Inflammatory macrophage (primary cell): ENCODE measurements at regions not wholly inside any gene's neighbourhood (a gene's known extent, or its start where the extent isn't known, plus 50 kb on each side); places are given as distances from the start of the nearest gene placed in this dataset.
"Not testable (repeated sequence)": the region's sequence is repeated elsewhere in the genome, so short reads cannot be mapped to it uniquely, and the experiment has no call there.

Source experiments
- DNase-seq, 2 donors: peaks; one replicate each; pipeline ENCODE4 v3.0.0-alpha.2; 2020 to 2022

DNA sequence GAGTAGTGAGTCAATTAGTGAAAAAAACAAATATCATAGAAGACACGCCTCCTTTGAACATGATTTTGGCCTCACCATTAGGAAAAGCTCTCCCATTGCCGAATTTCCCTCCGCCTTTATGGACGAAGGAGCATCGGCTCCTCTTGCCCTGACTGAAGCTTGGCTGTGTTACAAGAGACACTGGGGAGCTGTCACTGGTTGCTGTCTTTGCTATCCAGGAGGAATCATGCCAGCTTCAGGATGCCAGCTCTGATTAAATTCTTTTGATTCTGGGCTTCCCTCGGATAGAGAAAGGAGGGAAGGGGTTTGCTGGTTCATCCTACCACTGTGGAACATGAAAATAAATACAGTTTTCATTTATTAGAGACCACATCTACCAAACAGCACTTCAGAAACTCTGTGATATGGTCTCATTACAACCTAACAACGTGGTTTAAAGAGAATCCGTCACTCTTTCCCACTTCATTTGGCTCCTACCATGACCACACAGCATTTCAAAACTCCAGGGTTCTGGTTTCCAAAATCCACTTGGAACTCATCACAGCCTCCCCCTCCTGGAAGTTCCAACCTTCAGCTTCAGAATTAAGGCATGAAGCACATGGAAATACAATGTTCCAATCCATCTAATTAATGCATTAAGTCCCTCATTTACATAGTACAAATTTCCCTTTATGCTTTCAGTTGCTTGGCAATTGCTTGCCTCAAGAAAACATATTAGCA lies 446.0 kb downstream of the EFNB2 start:
- no peak for DNase-seq

DNA sequence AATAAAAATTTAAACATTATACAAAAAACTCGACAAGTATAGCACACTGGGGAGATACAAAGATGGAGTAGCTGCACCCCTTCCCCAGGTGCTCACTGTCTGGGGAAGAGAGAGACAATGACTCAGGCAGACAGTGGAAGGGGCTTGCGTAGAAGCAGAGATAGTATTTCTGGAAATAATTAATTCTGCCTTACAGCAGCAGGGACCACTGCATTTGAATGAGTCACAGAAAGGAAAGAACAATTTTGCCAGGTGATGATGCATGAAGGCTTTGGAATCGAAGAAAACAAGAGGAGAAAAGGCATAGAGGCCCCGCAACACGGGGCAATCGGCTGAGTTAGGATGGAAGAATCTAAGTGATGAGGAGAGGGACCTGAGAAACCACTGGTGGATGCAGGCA lies 447.4 kb downstream of the EFNB2 start:
- no peak for DNase-seq

DNA sequence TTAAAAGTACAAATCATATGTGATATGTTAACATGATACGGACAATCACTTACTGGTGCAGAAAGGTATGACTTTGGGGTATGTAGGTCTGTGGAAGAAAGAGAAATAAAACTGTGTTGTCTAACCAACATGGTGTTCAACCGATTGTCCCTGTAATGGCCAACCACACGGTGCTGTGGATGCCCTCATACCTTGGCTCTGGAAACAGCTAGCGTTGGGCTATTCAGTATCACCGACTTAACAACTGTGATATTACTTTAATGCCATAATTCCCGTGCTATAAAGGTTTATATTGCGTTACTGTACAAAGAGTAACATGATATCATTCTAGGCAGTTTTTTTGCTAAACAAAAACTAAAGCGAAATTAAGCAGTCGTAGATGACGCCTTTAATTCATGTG lies 448.3 kb downstream of the EFNB2 start:
- DNase-seq = no peak

DNA sequence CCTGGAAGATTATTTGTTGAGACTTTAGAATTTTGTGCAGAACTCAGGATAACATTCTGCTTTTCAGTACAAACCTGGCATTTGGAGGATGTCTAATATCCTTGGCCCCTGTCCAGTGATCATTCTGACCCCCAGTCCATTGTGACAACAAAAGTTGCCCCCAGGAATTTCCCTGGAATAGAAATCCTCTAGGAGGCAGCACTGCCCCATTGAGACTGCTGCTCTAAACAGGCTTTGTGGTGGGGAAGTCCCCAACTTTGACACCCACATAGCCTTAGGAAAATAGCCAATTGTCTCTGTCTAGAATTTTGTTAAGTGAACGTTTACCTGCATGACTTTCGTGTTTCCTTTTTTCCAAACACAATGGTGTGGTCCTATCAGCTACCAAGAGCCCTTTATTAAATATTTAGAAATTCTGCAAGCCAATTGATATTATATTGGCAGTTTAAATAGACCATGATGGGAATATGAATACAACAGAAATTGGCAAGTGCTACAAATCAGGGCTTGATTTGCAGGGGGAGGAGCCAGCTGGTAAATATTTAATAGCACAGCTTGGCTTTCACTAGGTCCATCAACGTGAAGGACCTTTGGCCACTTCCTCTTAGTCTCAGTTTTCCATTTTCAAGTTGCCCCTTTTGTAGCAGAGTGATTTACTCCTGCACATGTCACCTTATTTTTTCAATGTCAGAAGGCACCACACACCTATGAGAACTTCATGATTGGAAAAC lies 451.7 kb downstream of the EFNB2 start:
- DNase-seq = peak in 1 of 2 donors; percentile 32

DNA sequence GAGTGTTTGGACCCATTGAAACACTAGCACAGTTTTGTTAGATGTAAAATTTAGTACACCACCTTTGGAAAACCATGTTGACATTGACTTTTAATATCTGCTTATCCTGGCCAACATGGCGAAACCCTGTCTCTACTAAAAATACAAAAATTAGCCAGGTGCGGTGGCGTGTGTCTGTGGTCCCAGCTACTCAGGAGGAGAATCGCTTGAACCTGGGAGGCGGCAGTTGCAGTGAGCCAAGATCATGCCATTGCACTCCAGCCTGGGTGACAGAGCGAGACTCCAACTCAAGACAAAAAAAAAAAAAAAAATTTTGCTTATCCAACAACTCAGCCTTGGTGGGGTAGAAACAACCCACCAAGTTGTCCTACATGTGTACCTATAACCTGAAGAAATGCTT lies 454.2 kb downstream of the EFNB2 start:
- not testable (repeated sequence) for DNase-seq

DNA sequence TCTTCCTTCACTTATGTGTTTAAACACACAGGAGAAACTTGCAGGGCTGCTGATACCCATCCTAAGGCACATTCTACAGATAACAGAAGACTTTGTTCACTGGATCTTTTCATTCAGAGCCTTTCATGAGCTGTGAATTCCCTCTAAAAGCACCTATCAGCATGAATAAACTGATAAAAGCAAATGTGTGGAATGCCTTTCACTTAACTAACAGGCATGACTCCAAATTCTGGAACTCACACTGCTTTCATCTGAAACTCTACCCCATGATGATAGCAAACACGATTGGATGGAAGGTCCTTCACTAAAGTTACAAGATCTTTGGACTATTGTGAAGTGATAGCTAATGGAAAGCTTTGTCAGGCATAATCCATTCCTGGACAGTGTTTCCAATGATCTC lies 457.3 kb downstream of the EFNB2 start:
- DNase-seq = no peak

DNA sequence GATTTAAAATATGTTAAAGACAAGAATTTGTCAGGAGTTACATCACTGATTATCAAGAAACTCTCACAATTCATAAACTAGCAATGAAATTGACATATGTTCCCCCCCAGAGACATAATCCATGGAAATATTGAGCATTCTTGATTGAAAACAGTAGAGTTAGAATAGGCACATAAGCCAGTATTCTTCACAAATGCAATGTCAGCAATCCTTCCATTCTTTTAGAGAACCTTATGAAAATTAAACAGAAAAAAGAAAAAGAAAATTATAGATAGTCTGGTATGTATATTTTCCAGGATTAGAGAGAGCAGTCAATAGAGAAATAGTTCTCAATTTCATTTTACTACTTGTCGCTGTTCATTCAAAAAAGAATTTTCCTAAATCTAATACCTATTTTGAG lies 458.4 kb downstream of the EFNB2 start:
- DNase-seq = no peak

DNA sequence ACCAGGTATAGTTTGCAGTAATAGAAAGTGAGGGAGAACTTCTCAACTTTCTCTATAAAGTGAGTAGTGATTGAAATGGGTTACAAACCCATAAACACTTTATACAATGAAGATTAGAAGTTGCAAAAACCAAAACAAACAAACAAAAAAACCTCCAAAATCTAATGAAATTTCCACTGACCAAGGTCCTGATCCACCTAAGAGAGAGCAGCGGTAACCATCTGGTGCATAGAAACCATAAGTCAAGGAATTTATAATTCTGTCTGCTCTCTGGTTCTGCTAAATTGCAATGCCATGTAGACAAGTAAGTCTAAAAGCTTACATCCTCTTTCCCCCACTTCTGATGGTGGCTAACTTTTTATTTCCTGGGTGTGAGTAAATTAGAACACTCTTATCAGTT lies 463.4 kb downstream of the EFNB2 start:
- no peak for DNase-seq

DNA sequence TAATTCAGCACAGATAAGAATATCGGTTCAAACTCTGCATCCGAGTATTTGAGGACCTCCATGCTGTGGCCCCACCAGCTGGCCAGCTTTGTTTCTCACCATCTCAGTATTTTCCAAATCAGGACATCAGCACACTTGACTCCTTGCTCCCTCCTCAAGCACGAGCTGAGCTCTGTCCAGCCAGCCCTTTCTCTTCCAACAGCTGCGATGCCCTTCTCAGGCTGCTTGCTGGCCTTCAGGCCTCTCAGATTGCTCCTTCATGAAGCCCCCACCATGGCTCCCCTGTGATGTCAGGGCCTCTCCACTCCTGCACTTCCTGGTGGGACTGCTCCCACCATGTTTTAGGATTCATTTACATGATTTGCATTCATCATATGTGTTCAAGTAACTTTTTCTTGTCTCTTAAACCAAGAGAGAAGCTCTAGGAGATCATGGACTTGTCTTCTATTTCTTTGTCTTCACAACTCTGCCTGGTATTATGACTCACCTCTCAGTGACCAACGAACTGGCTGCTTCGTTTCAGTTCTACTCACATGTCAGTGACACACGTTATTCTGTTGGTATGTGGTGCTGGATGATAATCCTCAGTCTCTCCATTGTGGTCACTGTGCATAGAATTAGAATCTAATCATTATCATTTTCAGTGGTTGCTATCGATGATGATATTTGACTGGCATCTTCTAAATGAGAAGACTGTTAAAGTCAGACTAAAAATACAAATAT lies 471.7 kb downstream of the EFNB2 start:
- no peak for DNase-seq

DNA sequence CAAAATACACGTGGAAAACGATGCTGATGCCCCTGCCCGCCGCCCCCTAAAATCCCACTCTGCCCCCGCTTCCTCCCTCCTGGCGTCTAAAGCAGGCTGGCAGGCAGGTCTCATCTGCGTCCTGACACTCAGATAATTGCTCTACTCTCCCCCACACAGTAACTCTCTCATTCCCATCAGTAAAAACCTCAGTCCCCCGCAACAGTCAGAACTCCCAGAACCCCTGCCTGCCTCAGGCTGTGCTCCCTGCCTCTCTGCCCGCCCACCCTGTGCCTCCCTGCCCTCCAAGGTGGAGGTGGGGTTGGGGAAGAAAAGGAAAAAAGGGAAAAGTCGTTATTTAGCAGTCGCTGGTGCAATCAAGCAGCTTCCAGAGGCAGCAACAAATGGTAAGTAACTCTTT lies 473.7 kb downstream of the EFNB2 start:
- no peak for DNase-seq

DNA sequence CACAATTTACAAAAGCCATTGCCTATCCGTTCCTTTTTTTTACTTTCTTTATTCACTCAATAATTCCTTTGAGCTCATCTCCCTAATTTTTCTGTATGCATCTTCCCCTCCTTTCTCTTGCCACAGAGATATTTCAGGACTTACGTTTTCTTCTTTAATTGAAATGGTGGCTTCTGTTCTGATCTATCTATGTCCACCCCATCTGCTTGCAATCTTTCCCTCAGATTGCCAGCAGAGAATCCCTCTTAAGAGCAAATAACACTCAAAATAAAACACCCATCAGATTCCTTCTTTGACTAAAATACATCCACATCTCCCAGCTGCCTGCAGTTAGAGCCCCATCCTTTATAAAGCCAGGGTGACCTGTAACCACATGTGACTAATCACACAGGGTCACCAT lies 478.6 kb downstream of the EFNB2 start:
- DNase-seq = no peak

DNA sequence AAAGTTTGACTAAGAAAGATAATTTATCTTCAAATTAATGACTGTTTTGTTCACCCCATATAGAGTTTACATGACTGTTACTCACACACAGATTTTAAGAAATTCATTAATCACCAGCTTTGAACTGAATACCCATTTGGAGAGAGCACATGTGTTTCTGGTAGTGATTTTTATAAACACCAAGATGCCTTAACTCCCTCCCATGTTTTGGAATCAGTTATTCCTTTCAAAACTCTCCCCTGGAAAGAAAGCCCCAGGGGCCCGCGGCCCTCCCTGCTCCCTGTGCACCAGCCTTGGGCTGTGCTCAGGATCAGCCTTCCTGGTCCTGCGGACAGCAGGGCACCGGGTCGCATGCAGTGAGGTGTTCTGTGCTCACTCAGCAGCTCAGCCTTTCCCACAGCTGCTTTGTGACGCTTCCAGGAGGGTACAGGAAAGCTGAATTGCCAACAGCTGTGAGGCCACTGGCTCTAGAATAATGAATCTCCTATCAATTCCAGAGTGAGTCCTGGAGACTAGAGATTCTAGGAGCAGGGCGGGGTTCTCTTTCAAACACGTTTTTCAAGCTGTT lies 483.2 kb downstream of the EFNB2 start:
- no peak for DNase-seq

DNA sequence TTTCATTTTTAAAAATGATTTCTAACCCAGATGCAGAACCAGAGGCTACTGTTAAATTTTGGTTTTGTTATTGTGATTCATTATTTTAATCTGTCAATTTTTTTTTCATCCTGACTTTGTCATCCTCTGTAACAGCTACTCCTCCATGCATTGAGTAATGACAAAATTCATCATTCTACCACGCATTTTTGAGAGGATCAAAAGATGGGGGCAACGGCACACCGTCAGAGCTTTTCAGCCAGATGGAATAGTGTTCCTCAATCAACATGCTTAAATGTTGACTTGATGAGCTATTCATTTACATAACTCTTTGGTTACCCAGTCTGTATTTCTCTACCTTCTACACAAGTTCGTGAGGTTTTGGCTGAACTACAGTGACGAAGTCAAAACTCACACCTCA lies 486.3 kb downstream of the EFNB2 start:
- DNase-seq = no peak

DNA sequence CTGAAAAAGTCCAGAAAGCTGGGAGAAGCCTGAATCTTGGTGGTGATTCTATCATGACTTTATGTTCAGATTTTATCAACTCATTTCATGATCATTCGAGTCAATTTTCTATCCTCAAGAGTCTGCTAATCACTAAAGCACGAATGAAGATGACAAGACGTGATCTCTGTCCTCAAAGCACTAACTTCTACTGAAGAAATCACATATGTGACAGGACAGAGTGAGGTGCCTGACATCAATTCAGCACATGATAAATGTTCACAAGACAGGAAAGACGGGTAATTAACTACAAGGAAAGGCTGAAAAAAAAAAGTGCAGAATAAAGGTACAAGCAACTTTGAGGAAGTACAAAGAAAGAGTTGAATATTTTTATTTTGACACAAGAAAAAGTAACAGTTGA lies 487.1 kb downstream of the EFNB2 start:
- DNase-seq = no peak

DNA sequence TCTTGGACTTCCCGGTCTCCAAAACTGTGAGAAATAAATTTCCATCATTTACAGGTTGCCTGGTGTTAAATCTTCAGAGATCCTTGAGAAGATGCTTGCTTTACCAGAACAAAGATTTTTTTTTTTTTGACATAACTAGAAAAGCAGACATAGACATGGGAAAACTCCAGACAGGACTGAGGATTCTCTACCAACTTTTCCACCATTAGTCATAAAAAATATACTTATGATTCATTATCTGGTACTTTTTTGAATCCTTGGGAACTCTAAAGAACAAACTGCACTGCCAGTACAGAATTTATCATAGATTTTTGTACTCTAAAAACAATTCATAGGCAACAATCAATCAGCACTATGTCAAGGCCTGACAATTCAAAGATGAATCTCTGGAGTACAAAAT lies 487.6 kb downstream of the EFNB2 start:
- no peak for DNase-seq

DNA sequence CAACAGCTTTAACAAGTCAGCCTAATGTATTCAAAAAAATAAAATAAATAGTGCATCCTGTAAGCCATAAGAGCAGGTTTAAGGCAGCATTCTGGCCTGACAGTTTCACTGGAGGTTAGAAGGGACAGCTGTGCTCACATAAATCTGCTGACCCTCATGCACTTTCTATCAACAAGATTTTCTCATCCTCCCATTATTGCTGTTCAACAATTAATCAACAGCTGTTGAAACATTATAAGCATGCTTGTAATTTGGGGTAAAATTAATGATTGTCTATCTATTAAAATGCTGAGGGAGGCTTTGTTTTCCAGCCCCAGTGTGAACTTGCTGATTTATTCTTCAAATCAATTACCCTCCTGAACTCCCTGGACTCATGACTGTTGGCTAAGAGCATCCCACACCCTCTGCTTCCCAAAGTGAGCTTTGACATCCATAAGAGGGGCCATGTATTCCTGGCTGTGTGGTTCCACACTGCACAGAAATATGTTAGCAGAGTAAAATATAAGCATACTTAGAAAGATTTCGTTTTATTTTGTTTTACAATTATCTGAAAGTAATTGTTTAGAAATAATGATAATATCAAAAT lies 492.4 kb downstream of the EFNB2 start:
- DNase-seq = no peak

DNA sequence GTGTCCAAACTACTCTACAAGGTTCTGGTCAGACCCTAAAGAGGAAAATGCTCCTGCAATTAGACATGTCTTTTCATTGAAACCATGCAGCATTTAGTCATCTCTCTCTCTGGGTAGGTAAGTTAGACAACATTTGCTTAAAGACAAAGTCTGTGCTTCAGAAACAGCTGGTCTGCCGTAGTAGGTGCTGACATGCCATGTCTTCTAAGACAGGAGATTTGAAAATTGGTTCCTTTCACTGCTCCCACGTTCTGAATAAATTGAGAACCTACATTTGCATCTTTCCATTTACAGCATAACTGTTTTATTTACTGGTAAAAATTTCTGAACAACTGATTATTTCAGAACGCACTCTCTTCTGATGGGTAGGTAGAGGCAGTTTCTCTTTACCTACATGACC lies 494.0 kb downstream of the EFNB2 start:
- DNase-seq = no peak

DNA sequence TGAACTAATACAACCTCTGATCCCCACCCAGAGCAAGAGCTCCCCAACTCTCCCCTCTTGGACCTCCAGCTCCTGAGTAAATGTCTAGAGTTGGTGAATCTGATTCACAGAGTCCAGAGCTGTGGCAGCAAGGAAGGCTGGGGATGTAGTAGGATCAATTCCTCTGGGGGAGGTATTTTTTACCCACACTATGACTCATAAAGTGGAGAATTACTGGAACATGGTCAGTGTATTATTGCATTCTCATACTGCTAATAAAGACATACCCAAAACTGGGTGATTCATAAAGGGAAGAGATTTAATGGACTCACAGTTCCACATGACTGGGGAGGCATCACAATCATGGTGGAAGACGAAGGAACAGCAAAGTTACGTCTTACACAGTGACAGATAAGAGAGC lies 496.7 kb downstream of the EFNB2 start:
- DNase-seq = no peak

DNA sequence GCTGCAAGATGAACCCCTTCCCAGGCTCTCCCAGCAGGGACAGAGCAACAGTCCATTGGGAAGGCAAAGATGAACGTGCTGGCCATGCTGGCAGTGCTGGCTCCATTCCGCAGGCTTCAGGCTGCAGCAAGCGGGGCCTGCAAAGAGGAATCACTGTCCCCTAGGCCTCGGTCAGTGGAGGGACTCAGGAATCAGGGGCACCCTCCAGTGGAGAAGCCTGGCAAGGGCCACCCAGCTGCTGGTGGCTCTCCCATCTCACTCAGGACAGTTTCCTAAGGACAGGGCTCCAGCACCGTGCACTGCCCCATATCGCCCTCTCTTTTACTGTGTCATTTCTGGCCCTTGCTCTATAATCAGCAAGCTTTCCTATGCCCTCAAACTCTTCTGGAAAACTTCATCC lies 498.6 kb downstream of the EFNB2 start:
- no peak for DNase-seq

DNA sequence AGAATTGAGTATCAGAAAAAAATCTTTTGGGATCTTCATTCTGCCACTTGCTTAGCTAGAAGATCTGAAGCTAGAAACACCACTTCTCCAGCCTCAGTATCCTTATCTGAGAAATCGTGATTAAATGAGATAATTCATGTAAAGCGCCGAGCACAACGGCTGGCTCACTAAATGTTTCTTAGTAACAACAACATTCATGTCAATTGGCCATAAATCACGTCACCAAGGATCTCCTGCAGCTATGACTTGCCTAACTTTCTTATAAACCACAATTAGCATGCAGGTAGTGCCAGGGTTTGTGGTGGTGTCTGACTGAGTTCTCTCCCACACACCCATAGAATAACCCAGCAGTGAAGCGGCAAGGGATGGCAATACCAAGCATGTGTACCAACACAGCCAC lies 501.3 kb downstream of the EFNB2 start:
- DNase-seq = no peak

DNA sequence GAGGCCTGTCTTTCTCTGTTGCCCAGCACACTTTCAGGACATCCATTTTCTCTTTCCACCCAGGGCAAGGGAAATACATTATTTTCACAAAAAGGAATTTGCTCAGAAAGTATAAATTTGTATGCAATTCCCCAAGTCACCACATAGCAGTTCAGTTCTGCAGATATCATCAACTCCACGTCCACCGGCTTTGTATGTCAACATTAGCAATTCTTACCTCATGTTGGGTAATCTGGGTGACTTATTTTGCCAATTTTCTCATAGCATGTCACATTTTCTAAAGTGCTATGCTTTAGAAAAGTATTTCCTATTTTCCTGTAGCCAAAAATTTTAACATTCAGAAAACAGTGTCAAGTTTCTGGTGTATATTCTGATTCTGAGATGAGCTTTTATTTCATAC lies 501.8 kb downstream of the EFNB2 start:
- no peak for DNase-seq

DNA sequence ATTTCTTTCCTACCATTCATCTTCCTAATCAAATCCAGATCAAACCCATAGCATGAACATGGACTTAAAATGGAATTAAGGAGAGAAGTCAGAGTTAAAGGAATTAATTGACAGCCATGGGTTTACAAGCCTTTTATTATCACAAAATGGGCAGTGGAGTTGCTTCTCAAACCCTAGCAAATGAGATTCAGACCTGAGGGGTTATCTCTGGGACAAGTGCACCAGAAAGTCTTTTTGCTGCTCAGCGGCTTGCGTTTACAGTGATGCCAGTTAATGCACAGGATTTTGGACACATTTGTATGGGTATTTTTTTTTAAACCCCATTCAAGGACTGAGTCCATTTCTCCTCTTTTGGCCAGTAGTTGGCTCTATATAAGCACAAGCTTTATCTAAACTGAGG lies 503.0 kb downstream of the EFNB2 start:
- DNase-seq = no peak

DNA sequence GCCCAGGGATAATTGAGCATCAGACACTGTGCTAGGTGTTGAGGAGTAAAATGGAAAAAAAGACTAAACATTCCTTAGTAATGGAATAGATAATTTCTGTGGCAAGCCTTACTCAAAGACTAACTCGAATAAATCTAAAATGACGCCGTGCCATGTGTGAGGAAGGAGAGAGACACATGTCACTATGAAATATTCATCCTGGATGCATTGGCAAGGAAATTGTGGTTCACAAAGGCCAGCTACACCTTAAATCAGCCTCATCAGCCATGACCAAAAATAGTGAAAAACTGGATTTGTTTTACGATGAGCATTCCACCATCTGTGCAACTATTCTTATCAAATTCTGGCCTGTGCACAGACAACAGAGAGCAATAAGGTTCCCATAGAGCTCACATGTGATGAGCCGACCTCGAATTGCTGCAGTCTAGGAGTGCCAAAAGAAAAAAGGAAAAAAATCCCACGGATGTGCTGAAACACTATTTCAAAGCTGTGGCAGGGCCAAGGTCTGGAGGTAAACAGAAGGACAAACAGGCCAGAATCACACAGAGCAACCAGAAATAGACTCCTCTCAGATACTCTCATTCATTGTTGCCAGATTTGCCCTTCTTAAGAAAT lies 505.7 kb downstream of the EFNB2 start:
- DNase-seq = no peak
